B cell (primary cell): ENCODE measurements at regions not wholly inside any gene's neighbourhood (a gene's known extent, or its start where the extent isn't known, plus 50 kb on each side); places are given as distances from the start of the nearest gene placed in this dataset.

Experiments used
- CTCF ChIP-seq: fragments of 200-600 bp; IDR thresholded peaks from one replicate; pipeline ENCODE4 v1.8.0; 2022; ENCODE audit warnings: antibody characterized with exemption, mild to moderate bottlenecking
- EZH2 ChIP-seq: IDR thresholded peaks from 2 replicates; pipeline ENCODE4 v1.6.1; 2012; ENCODE audit warnings: borderline replicate concordance, low read depth, mild to moderate bottlenecking, moderate library complexity, low read length; ENCODE audit not compliant: insufficient read depth, poor library complexity, severe bottlenecking

- TF ChIP-seq EZH2 = no peak
- no peak for TF ChIP-seq CTCF
Measured at GRCh38 chr6:4318321-4318720, 182.9 kb upstream of the ECI2 start.
